ENCODE measurements at regions not wholly inside any gene's neighbourhood (a gene's known extent, or its start where the extent isn't known, plus 50 kb on each side); places are given as distances from the start of the nearest gene placed in this dataset.
A peak's percentile ranks its signal among the peaks of the same experiment; 100 is the strongest.

DNA sequence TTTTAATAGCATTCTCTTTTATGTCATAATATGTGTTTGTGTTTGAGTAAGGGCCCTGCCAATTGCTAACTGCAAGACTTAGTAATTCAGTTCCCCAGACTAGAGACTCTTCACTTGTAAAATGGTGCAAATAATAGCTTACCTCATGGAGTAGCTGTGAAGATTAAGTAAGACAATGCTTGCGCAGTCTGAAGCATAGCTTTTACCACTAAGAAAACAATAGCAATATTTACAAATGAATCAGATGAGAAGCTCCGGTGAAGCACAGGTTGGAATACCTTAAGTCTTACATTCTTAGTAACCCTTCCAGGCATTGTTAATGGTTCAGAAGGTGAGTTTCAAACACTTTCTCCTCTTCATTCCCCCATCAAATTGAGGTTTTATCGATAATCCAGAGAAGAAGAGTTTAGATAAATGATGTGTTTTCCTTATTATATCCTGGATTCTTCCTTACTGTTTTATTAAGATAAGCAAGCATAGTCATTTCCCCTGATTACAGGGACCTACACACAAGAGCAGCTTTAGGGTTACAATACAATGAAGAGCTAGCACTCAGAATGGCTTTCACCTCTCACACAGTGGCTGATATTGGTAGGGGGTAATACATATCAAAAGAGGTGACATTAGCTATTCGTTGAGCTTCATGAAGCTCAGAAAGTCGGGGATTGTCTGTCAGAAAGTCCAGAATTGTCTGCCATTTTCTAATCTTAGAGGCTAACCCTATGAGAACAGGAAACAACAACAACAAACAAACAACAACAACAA lies 96.4 kb upstream of the EDIL3 start:
- Histone ChIP-seq H3K4me3 (ENCODE audit: insufficient read depth, low read length) (no peak overlapping the region), H3K9me3 (ENCODE audit: low read depth, low read length) (no peaks in the 10 kb centered on the region), H3K4me2 (ENCODE audit: insufficient read depth, low read length) (no peak overlapping the region), H3K27ac (ENCODE audit: low read depth, low read length) (no peak overlapping the region), H4K20me1 (ENCODE audit: insufficient read depth, low read length) (no peaks in the 10 kb centered on the region), H3K27me3 (ENCODE audit: insufficient read depth, low read length) (no peaks in the 10 kb centered on the region), H2AFZ (ENCODE audit: low read length) (no peak overlapping the region), H3K79me2 (ENCODE audit: insufficient read depth, low read length) (no peaks in the 10 kb centered on the region), H3K36me3 (ENCODE audit: insufficient read depth, low read length) (no peaks in the 10 kb centered on the region), H3K4me1 (ENCODE audit: insufficient read depth, low read length) (no peaks in the 10 kb centered on the region)
- DNase-seq (ENCODE audit: insufficient read length, low spot score, missing footprints), result peak; percentile 6
- TF ChIP-seq, protein P1, sequence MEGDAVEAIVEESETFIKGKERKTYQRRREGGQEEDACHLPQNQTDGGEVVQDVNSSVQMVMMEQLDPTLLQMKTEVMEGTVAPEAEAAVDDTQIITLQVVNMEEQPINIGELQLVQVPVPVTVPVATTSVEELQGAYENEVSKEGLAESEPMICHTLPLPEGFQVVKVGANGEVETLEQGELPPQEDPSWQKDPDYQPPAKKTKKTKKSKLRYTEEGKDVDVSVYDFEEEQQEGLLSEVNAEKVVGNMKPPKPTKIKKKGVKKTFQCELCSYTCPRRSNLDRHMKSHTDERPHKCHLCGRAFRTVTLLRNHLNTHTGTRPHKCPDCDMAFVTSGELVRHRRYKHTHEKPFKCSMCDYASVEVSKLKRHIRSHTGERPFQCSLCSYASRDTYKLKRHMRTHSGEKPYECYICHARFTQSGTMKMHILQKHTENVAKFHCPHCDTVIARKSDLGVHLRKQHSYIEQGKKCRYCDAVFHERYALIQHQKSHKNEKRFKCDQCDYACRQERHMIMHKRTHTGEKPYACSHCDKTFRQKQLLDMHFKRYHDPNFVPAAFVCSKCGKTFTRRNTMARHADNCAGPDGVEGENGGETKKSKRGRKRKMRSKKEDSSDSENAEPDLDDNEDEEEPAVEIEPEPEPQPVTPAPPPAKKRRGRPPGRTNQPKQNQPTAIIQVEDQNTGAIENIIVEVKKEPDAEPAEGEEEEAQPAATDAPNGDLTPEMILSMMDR (IDR thresholded peaks at IDR 0.05; ENCODE audit: extremely low read depth, low read depth, low read length), result no peak

DNA sequence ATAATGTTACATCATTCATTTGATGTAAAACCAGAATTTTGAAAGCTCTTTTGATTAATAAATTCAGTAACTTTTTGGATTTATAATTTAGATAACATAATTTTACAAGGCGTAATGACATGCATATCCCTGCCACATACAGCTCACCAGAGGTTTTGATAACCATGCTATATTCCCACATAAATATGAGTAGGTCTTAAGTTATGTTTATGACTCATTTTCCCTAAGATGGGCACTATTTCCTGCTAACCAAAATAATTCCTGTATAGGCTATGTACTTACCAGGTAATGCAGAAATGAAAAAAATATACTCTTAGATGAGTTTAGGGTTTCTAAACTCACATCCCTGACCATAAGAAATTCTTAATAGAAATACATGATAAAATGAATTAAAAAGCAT lies 93.9 kb upstream of the EDIL3 start:
- no peak overlapping the region for H3K4me3 ChIP-seq (ENCODE audit: insufficient read depth, low read length)
- H3K9me3 ChIP-seq (ENCODE audit: low read depth, low read length), result no peaks in the 10 kb centered on the region
- H3K4me2 ChIP-seq (ENCODE audit: insufficient read depth, low read length), result no peak overlapping the region
- no peaks in the 10 kb centered on the region for H3K36me3 ChIP-seq (ENCODE audit: insufficient read depth, low read length)
- H3K79me2 ChIP-seq (ENCODE audit: insufficient read depth, low read length), result no peaks in the 10 kb centered on the region
- H2AFZ ChIP-seq (ENCODE audit: low read length), result no peak overlapping the region
- H3K27me3 ChIP-seq (ENCODE audit: insufficient read depth, low read length), result no peaks in the 10 kb centered on the region
- peak; percentile 68 for DNase-seq (ENCODE audit: insufficient read length, low spot score, missing footprints)
- TF ChIP-seq, protein P1 (IDR thresholded peaks at IDR 0.05; ENCODE audit: extremely low read depth, low read depth, low read length), result no peak
- H3K27ac ChIP-seq (ENCODE audit: low read depth, low read length), result no peak overlapping the region
- no peaks in the 10 kb centered on the region for H3K4me1 ChIP-seq (ENCODE audit: insufficient read depth, low read length)
- H4K20me1 ChIP-seq (ENCODE audit: insufficient read depth, low read length), result no peaks in the 10 kb centered on the region

DNA sequence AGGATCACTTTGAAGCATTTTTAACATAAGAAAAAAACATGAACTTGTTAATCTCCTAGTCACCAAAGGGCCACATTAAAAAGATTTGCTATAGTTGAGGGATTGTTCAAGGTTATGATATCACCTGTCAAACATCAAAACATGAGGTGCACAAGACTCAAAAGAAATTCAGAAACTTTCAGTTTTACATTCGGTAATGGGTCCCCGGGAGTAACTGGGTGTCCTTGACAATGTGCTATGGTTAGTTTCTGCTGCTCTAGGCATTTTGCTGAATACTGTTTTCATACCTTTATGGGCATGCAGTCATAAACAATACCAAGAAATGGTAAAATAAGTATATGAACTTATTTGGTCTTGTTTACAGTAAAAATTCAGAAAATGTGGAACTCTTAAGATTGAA lies 92.8 kb upstream of the EDIL3 start:
- Histone ChIP-seq H3K4me1 (ENCODE audit: insufficient read depth, low read length) (no peaks in the 10 kb centered on the region), H3K36me3 (ENCODE audit: insufficient read depth, low read length) (no peaks in the 10 kb centered on the region), H3K4me3 (ENCODE audit: insufficient read depth, low read length) (no peak overlapping the region), H3K4me2 (ENCODE audit: insufficient read depth, low read length) (no peak overlapping the region), H3K27ac (ENCODE audit: low read depth, low read length) (no peak overlapping the region), H3K27me3 (ENCODE audit: insufficient read depth, low read length) (no peaks in the 10 kb centered on the region), H3K79me2 (ENCODE audit: insufficient read depth, low read length) (no peaks in the 10 kb centered on the region), H3K9me3 (ENCODE audit: low read depth, low read length) (no peaks in the 10 kb centered on the region), H4K20me1 (ENCODE audit: insufficient read depth, low read length) (no peaks in the 10 kb centered on the region), H2AFZ (ENCODE audit: low read length) (no peak overlapping the region)
- TF ChIP-seq, protein P1 (IDR thresholded peaks at IDR 0.05; ENCODE audit: extremely low read depth, low read depth, low read length), result no peak
- DNase-seq (ENCODE audit: insufficient read length, low spot score, missing footprints), result no peak

DNA sequence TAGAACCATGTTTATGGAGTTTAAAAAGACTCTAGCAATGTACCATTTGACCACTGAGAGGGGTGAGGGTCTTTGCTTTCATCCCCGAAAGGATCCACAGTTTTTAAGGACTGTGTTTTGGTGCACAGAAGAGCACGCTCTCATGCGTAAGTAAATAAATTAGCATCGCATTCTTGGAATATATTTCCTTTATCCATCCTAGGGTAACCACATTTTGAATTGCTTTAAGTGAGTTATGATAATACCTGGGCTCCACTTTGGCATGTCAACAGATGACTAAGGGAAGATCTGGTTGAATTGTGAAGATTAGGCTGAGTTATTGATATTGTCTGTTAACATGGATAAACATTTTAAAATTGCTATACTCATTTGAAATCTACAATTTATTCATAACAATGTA lies 89.4 kb upstream of the EDIL3 start:
- DNase-seq (ENCODE audit: insufficient read length, low spot score, missing footprints), result no peak
- no peak overlapping the region for H3K4me3 ChIP-seq (ENCODE audit: insufficient read depth, low read length)

More for the DNA sequence above, 89.4 kb upstream of the EDIL3 start:
- H3K27me3 ChIP-seq (ENCODE audit: insufficient read depth, low read length), result no peaks in the 10 kb centered on the region
- no peak overlapping the region for H3K4me2 ChIP-seq (ENCODE audit: insufficient read depth, low read length)
- H2AFZ ChIP-seq (ENCODE audit: low read length), result no peak overlapping the region
- H3K27ac ChIP-seq (ENCODE audit: low read depth, low read length), result no peak overlapping the region
- no peaks in the 10 kb centered on the region for H3K9me3 ChIP-seq (ENCODE audit: low read depth, low read length)
- H3K79me2 ChIP-seq (ENCODE audit: insufficient read depth, low read length), result no peaks in the 10 kb centered on the region
- TF ChIP-seq, protein P1 (IDR thresholded peaks at IDR 0.05; ENCODE audit: extremely low read depth, low read depth, low read length), result no peak
- no peaks in the 10 kb centered on the region for H3K4me1 ChIP-seq (ENCODE audit: insufficient read depth, low read length)
- no peaks in the 10 kb centered on the region for H4K20me1 ChIP-seq (ENCODE audit: insufficient read depth, low read length)
- H3K36me3 ChIP-seq (ENCODE audit: insufficient read depth, low read length), result no peaks in the 10 kb centered on the region

Data from osteoblast (primary cell).